ENCODE measurements at regions not wholly inside any gene's neighbourhood (a gene's known extent, or its start where the extent isn't known, plus 50 kb on each side); places are given as distances from the start of the nearest gene placed in this dataset.
A peak's percentile ranks its signal among the peaks of the same experiment; 100 is the strongest.

DNA sequence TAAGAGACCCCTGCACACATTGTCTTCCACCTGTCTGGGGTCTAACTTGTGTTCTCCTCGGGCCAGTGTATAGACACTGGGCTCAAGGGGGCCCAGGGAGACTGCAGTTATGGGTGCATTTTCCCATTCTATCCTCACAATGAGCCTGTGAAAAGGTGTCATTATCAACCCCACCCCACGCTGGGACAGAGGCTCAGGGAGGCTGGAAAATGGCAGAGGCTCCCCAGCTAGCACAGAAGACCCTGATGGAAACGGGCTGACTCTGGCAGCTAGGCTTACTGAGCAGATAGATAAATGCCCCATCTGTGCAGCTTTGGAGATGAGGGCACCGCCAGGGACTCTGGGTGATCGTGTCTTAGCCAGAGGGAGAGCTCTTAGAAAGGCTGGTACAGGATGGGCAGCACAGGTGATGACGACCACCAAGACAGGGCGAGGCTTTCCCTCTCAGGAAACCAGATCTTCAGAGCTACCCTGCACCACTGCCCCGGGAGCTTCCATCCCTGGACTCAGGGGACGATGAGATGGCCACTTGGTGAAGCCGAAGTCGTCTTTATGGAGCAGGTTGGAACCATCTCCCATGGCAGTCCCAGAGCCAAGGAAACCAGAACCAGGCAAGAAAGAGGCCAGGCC is 58.2 kb upstream of the CHST15 start:
- H3K4me1 ChIP-seq (ENCODE audit: control insufficient read depth in 5 of 5, insufficient read depth in 5 of 5, low read length in 5 of 5): peaks cover 0 to 39% (median 17%) of the 10 kb centered on the region in 5 donors
- H3K9ac ChIP-seq (ENCODE audit: insufficient read depth in 1 of 2, low read length in 2 of 2): no peak overlapping the region
- H3K9me3 ChIP-seq (ENCODE audit: control insufficient read depth in 4 of 4, insufficient read depth in 3 of 4, low read length in 3 of 4): peaks cover 0 to 2% (median 0%) of the 10 kb centered on the region in 4 donors
- ATAC-seq (ENCODE audit: insufficient read depth, low FRiP score) (no peak), DNase-seq (no peak)
- H3K27ac ChIP-seq (ENCODE audit: low read depth in 1 of 2, low read length in 1 of 2): no peak overlapping the region
- TF ChIP-seq, protein P1, sequence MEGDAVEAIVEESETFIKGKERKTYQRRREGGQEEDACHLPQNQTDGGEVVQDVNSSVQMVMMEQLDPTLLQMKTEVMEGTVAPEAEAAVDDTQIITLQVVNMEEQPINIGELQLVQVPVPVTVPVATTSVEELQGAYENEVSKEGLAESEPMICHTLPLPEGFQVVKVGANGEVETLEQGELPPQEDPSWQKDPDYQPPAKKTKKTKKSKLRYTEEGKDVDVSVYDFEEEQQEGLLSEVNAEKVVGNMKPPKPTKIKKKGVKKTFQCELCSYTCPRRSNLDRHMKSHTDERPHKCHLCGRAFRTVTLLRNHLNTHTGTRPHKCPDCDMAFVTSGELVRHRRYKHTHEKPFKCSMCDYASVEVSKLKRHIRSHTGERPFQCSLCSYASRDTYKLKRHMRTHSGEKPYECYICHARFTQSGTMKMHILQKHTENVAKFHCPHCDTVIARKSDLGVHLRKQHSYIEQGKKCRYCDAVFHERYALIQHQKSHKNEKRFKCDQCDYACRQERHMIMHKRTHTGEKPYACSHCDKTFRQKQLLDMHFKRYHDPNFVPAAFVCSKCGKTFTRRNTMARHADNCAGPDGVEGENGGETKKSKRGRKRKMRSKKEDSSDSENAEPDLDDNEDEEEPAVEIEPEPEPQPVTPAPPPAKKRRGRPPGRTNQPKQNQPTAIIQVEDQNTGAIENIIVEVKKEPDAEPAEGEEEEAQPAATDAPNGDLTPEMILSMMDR (IDR thresholded peaks at IDR 0.05; ENCODE audit: control extremely low read depth, extremely low read depth): no peak
- H3K4me3 ChIP-seq: no peak overlapping the region
- peaks cover 0 to 4% (median 2%) of the 10 kb centered on the region in 3 donors for H3K27me3 ChIP-seq (ENCODE audit: control insufficient read depth in 3 of 3, insufficient read depth in 3 of 3, low read length in 2 of 3)
- H3K36me3 ChIP-seq (ENCODE audit: control insufficient read depth in 4 of 4, insufficient read depth in 4 of 4, low read length in 4 of 4): no peaks in the 10 kb centered on the region
- WGBS, 2 donors: 89 to 91% methylated on average over 11 of the region's 11 CpGs

DNA sequence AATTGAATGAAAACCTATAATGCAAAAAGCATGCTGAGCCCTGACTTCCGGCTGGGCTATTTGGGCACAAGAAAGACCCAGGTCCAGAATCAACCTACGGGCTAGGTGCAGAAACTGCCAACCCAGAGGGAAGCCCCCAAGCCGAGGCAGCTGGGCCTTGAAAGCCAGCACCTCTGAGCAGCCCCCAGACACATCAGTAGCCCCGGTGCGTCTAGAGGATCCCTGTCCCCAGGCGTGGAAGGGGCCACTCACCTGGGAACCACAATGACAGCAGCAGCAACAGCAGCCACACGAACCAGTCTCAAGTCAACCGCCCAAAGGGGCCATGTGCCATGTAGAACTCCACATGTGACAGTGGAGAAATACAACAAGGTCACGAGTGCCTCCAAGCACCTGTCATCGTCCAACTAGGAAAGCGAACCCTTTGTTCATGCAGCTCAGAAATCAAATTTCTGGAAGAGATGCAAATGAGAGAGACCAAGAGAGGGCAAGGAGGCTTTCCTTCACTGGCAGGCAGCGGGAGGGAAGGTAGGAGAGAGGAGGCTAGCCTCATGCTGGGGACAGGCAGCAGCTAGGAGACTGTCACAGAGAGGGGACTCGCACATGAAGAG is 57.5 kb upstream of the CHST15 start:
- Histone ChIP-seq H3K9me3 (ENCODE audit: control insufficient read depth in 4 of 4, insufficient read depth in 3 of 4, low read length in 3 of 4) (peaks cover 0 to 2% (median 0%) of the 10 kb centered on the region in 4 donors), H3K36me3 (ENCODE audit: control insufficient read depth in 4 of 4, insufficient read depth in 4 of 4, low read length in 4 of 4) (no peaks in the 10 kb centered on the region), H3K4me3 (no peak overlapping the region), H3K27ac (ENCODE audit: low read depth in 1 of 2, low read length in 1 of 2) (no peak overlapping the region), H3K4me1 (ENCODE audit: control insufficient read depth in 5 of 5, insufficient read depth in 5 of 5, low read length in 5 of 5) (peaks cover 0 to 34% (median 10%) of the 10 kb centered on the region in 5 donors), H3K9ac (ENCODE audit: insufficient read depth in 1 of 2, low read length in 2 of 2) (no peak overlapping the region), H3K27me3 (ENCODE audit: control insufficient read depth in 3 of 3, insufficient read depth in 3 of 3, low read length in 2 of 3) (peaks cover 0 to 4% (median 2%) of the 10 kb centered on the region in 3 donors)
- ATAC-seq (ENCODE audit: insufficient read depth, low FRiP score) (no peak), DNase-seq (peak in 1 of 3 donors; percentile 7)
- TF ChIP-seq, protein P1 (IDR thresholded peaks at IDR 0.05; ENCODE audit: control extremely low read depth, extremely low read depth): no peak
- 95% methylated on average over 13 of the region's 13 CpGs for WGBS, 2 donors

DNA sequence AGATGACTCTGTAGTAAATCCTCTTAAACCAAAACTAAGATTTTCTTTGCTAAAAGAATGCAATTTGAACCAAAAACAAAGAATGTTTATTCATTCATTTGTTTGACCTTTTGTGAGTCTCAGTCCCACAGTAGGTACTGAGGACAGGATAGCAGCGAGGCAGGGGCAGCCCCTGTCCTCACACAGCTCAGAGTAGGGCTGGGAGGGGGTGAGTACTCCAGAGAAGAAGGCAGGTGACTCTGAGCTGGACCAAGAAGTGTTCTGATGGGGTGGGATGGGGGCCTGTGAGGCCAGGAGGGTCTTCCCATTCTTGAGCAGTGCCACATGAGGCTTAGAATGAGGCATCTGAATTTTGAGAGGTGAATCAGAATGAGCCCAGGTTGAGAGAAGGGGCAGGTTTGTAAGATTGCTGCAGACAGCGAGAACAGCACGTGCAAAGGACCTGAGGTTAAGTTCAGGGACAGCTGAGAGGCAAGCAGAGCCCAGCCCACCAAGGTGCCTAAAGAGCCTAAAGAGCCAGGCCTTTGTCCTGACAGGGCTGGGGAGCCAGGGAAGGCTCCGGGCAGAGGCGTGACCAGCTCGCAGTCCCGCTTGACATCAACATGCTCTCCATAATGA is 56.9 kb upstream of the CHST15 start:
- peaks cover 0 to 4% (median 0%) of the 10 kb centered on the region in 3 donors for H3K27me3 ChIP-seq (ENCODE audit: control insufficient read depth in 3 of 3, insufficient read depth in 3 of 3, low read length in 2 of 3)
- peaks cover 0 to 2% (median 0%) of the 10 kb centered on the region in 4 donors for H3K9me3 ChIP-seq (ENCODE audit: control insufficient read depth in 4 of 4, insufficient read depth in 3 of 4, low read length in 3 of 4)
- H3K4me1 ChIP-seq (ENCODE audit: control insufficient read depth in 5 of 5, insufficient read depth in 5 of 5, low read length in 5 of 5): peaks cover 0 to 27% (median 7%) of the 10 kb centered on the region in 5 donors
- H3K27ac ChIP-seq (ENCODE audit: low read depth in 1 of 2, low read length in 1 of 2): no peak overlapping the region
- no peak for ATAC-seq (ENCODE audit: insufficient read depth, low FRiP score)
- no peak overlapping the region for H3K4me3 ChIP-seq
- DNase-seq: peak in 1 of 3 donors; percentile 7
- TF ChIP-seq, protein P1 (IDR thresholded peaks at IDR 0.05; ENCODE audit: control extremely low read depth, extremely low read depth): no peak
- 91 to 92% methylated on average over 7 of the region's 7 CpGs for WGBS, 2 donors
- H3K9ac ChIP-seq (ENCODE audit: insufficient read depth in 1 of 2, low read length in 2 of 2): no peak overlapping the region
- no peaks in the 10 kb centered on the region for H3K36me3 ChIP-seq (ENCODE audit: control insufficient read depth in 4 of 4, insufficient read depth in 4 of 4, low read length in 4 of 4)

Measured in lung (tissue), 11 donors.